K562 (cell line): ENCODE measurements at regions not wholly inside any gene's neighbourhood (a gene's known extent, or its start where the extent isn't known, plus 50 kb on each side); places are given as distances from the start of the nearest gene placed in this dataset.

Experiments used
- ATAC-seq: fragments of 200-7000 bp; cut with Tn5 transposase; 3 replicates; pipeline ENCODE4 v1.9.1; 2020; ENCODE audit warnings: moderate library complexity
- BruUV-seq: library from RNA; stranded (reverse); fragments of 400-500 nt; replicated peaks from 2 replicates; lab custom pipeline; 2021; lab: Mats Ljungman, UMichigan
- CTCF ChIA-PET: fragments of 300-600 bp; formaldehyde crosslinking; extraction: SDS; loops from one replicate; lab custom pipeline; 2021; ENCODE audit warnings: low intra/inter-chr PET ratio; lab: Yijun Ruan, JAX
- POLR2A ChIA-PET: fragments of 300-600, 350-650 bp; sonication (Branson Sonifier 250); formaldehyde crosslinking; extraction: SDS; loops from one replicate; lab custom pipeline; 2021; ENCODE audit warnings: antibody characterized with exemption, inconsistent platforms; lab: Yijun Ruan, JAX
- DNase-seq, 4 experiments: peaks; one replicate each; pipeline versions ENCODE4 v3.0.0 to v3.0.0-alpha.2; 2011 to 2018; ENCODE audit warnings: low spot score in 3 of 4, mixed read lengths in 3 of 4; ENCODE audit errors: extremely low read depth in 1 of 4
- FAIRE-seq: peaks from 2 replicates; lab custom pipeline; 2011; peaks lifted over from hg19 to GRCh38; lab: Jason Lieb, UNC
- H2AFZ ChIP-seq: 2 replicates; pipeline ENCODE4 v1.6.0; 2011; ENCODE audit warnings: low read depth, low read length, control low read depth, inconsistent platforms
- H3K27ac ChIP-seq: fragments of 200-600 bp; 3 replicates; pipeline ENCODE4 v1.8.0; 2011; ENCODE audit warnings: low read depth, mild to moderate bottlenecking, control low read depth, inconsistent platforms, low read length, moderate library complexity, mixed read lengths; ENCODE audit errors: extremely low read depth
- H3K27me3 ChIP-seq, 2 experiments: fragments of 300-600 bp in 1 of 2; 2 replicates in 1 of 2; 3 replicates in 1 of 2; pipeline versions ENCODE4 v1.6.0 to v1.8.0; 2011; ENCODE audit warnings: inconsistent platforms in 2 of 2, low read length in 2 of 2, mild to moderate bottlenecking in 1 of 2, mixed read lengths in 1 of 2, moderate library complexity in 1 of 2; ENCODE audit not compliant: control insufficient read depth in 2 of 2, insufficient read depth in 2 of 2
- H3K36me3 ChIP-seq: fragments of 300-600 bp; 3 replicates; pipeline ENCODE4 v1.8.0; 2011; ENCODE audit warnings: mild to moderate bottlenecking, low read length, inconsistent platforms; ENCODE audit not compliant: control insufficient read depth, insufficient read depth
- H3K4me1 ChIP-seq, 2 experiments: fragments of 200-600 bp in 1 of 2; replicated peaks in 1 of 2; 2 replicates in 1 of 2; 3 replicates in 1 of 2; pipeline versions ENCODE4 v1.5.1 to v1.8.0; 2011; ENCODE audit warnings: inconsistent platforms in 2 of 2, low read length in 2 of 2, mild to moderate bottlenecking in 1 of 2, mixed read lengths in 1 of 2, moderate library complexity in 1 of 2; ENCODE audit not compliant: control insufficient read depth in 2 of 2, insufficient read depth in 2 of 2
- H3K4me2 ChIP-seq: 2 replicates; pipeline ENCODE4 v1.6.1; 2011; ENCODE audit warnings: low read length, control low read depth, inconsistent platforms, mixed read lengths; ENCODE audit not compliant: insufficient read depth
- H3K4me3 ChIP-seq: fragments of 200-600 bp; sonication (generic), shearing (Covaris generic); 2 replicates; pipeline ENCODE4 v1.5.1; 2016; ENCODE audit warnings: control low read depth, inconsistent platforms
- H3K79me2 ChIP-seq: fragments of 200-600 bp; 3 replicates; pipeline ENCODE4 v1.8.0; 2011; ENCODE audit warnings: low read length, inconsistent platforms; ENCODE audit not compliant: control insufficient read depth, insufficient read depth
- H3K9ac ChIP-seq, 2 experiments: 2 replicates each; pipeline versions ENCODE4 v1.6.0 to v1.6.1; 2011; ENCODE audit warnings: low read depth in 2 of 2, low read length in 2 of 2, control low read depth in 1 of 2, inconsistent platforms in 1 of 2, mild to moderate bottlenecking in 1 of 2, mixed read lengths in 1 of 2; ENCODE audit not compliant: insufficient read depth in 1 of 2
- H3K9me1 ChIP-seq: one replicate; pipeline ENCODE4 v1.6.0; 2011; ENCODE audit warnings: inconsistent platforms, mild to moderate bottlenecking, low read length, moderate library complexity; ENCODE audit not compliant: control insufficient read depth, insufficient read depth
- H3K9me3 ChIP-seq: replicated peaks from 2 replicates; pipeline ENCODE4 v1.5.1; 2011; ENCODE audit warnings: low read depth, low read length, inconsistent platforms; ENCODE audit not compliant: control insufficient read depth, insufficient read depth
- H4K20me1 ChIP-seq: replicated peaks from 2 replicates; pipeline ENCODE4 v1.6.1; 2011; ENCODE audit warnings: low read length, inconsistent platforms, mixed read lengths; ENCODE audit not compliant: control insufficient read depth, insufficient read depth
- CREB3 ChIP-seq: fragments of 450-650 bp; conservative IDR thresholded peaks from 2 replicates; pipeline ENCODE4 v1.6.1; 2016; ENCODE audit warnings: missing genetic modification characterization, low read depth, mild to moderate bottlenecking, missing compliant biosample characterization, moderate library complexity
- FIP1L1 ChIP-seq: fragments of 200-400 bp; formaldehyde crosslinking; IDR thresholded peaks from 2 replicates; pipeline ENCODE4 v1.6.1; 2018; ENCODE audit warnings: mild to moderate bottlenecking, low read depth, low read length; ENCODE audit not compliant: poor library complexity, severe bottlenecking
- HEY1 ChIP-seq: fragments of 250-450 bp; sonication (Bioruptor Pico); IDR thresholded peaks from 2 replicates; pipeline ENCODE4 v1.5.0; 2020; ENCODE audit warnings: mild to moderate bottlenecking, moderate library complexity, borderline replicate concordance
- HMG20A ChIP-seq: fragments of 450-650 bp; formaldehyde crosslinking; conservative IDR thresholded peaks from 2 replicates; pipeline ENCODE4 v1.4.0; 2020; ENCODE audit warnings: mild to moderate bottlenecking, mixed read lengths
- KHSRP ChIP-seq: fragments of 450-650 bp; IDR thresholded peaks from 2 replicates; pipeline ENCODE4 v1.6.1; 2017
- NCOR1 ChIP-seq: fragments of 450-650 bp; IDR thresholded peaks from 2 replicates; pipeline ENCODE4 v1.6.1; 2016; ENCODE audit warnings: mild to moderate bottlenecking, moderate library complexity
- PTBP1 ChIP-seq: fragments of 200-400 bp; formaldehyde crosslinking; IDR thresholded peaks from 2 replicates; pipeline ENCODE4 v1.6.1; 2017; ENCODE audit warnings: low read depth, low read length
- PTTG1 ChIP-seq: fragments of 450-650 bp; IDR thresholded peaks from 2 replicates; pipeline ENCODE4 v1.6.1; 2016; ENCODE audit warnings: low read depth, mild to moderate bottlenecking, missing genetic modification characterization, missing compliant biosample characterization
- ZNF134 ChIP-seq: fragments of 250-450 bp; sonication (Bioruptor Pico); conservative IDR thresholded peaks from 2 replicates; pipeline ENCODE4 v1.4.0; 2020
- ZNF232 ChIP-seq: sonication (generic); formaldehyde crosslinking; IDR thresholded peaks from 2 replicates; pipeline ENCODE4 v1.8.0; 2022; ENCODE audit warnings: mild to moderate bottlenecking, missing genetic modification reagents
- ZNF766 ChIP-seq: fragments of 200-800 bp; sonication (Bioruptor generic); conservative IDR thresholded peaks from 2 replicates; pipeline ENCODE4 v1.6.1; 2016; ENCODE audit warnings: missing genetic modification characterization, missing compliant biosample characterization
- WGBS: fragments of 100-300 bp; shearing (Covaris generic); methylation state at CpG from one replicate; pipeline ENCODE4 v1.1.6; 2016; ENCODE audit warnings: low coverage, mixed read lengths; ENCODE audit not compliant: insufficient coverage; ENCODE audit errors: missing lambda C conversion rate; 5-methylcytosine and 5-hydroxymethylcytosine counted together
- in situ Hi-C: fragments of 300-500 bp; cut with MboI; formaldehyde crosslinking; loops from 4 replicates; pipeline ENCODE4 v1.15.0; 2018; ENCODE audit warnings: inconsistent platforms, mixed read lengths
- intact Hi-C: fragments of 100-400 bp; cut with micrococcal nuclease; formaldehyde crosslinking; loops from 2 replicates; pipeline ENCODE4 v1.14.2; 2022

GRCh38 chr2:153393518-153393917 is 85.0 kb downstream of the RPRM start:
- Histone ChIP-seq H3K4me3 (no peak overlapping the region), H3K4me1 (no peaks in the 10 kb centered on the region), H3K9ac (no peak overlapping the region), H3K36me3 (no peaks in the 10 kb centered on the region), H3K9me3 (no peaks in the 10 kb centered on the region), H3K27me3 (no peaks in the 10 kb centered on the region), H2AFZ (no peak overlapping the region)
- intact Hi-C loops: no loop called here
- in situ Hi-C loops: no loop called here
- CTCF ChIA-PET: no interaction called here
- TF ChIP-seq ZNF134 (CRISPR knock-in tag) (peak; percentile 89), ZNF232 (no peak), ZNF766 (no peak), HEY1 (no peak), KHSRP (no peak), NCOR1 (no peak), PTTG1 (tag) (no peak)
- TF ChIP-seq, all 486 proteins: peak for 1
- ATAC-seq: no peak
- DNase-seq: no peak
- H3K9me1 ChIP-seq: no peaks in the 10 kb centered on the region
- no peaks in the 10 kb centered on the region for H3K79me2 ChIP-seq
- H4K20me1 ChIP-seq: no peaks in the 10 kb centered on the region
- BruUV-seq: no TSS peak
- WGBS: 0% methylated on average over 3 of the region's 3 CpGs
- POLR2A ChIA-PET: no interaction called here
- no peak overlapping the region for H3K4me2 ChIP-seq
- FAIRE-seq: no peak
- H3K27ac ChIP-seq: no peak overlapping the region

- TF ChIP-seq FIP1L1 (no peak), CREB3 (tag) (no peak), PTBP1 (no peak), HMG20A (CRISPR knock-in tag) (no peak)
- ChIA-PET CTCF (no interaction called here), POLR2A (no interaction called here)
- no peaks in the 10 kb centered on the region for H3K9me3 ChIP-seq
- intact Hi-C loops: no loop called here
- H3K79me2 ChIP-seq: no peaks in the 10 kb centered on the region
- DNase-seq: no peak
- no peak for FAIRE-seq
- no peak overlapping the region for H3K4me3 ChIP-seq
- no peaks in the 10 kb centered on the region for H3K4me1 ChIP-seq
- 6% methylated on average over 5 of the region's 5 CpGs for WGBS
- H3K27ac ChIP-seq: no peak overlapping the region
- H3K36me3 ChIP-seq: no peaks in the 10 kb centered on the region
- no peak overlapping the region for H3K9ac ChIP-seq
- no peak overlapping the region for H2AFZ ChIP-seq
- ATAC-seq: no peak
- no peaks in the 10 kb centered on the region for H3K27me3 ChIP-seq
- H4K20me1 ChIP-seq: no peaks in the 10 kb centered on the region
- H3K9me1 ChIP-seq: no peaks in the 10 kb centered on the region
- no TSS peak for BruUV-seq
- no peak overlapping the region for H3K4me2 ChIP-seq
- in situ Hi-C loops: no loop called here
These were observed 87.4 kb downstream of the RPRM start for GRCh38 chr2:153391131-153391530.
